Nephron (organoid): ENCODE measurements at regions not wholly inside any gene's neighbourhood (a gene's known extent, or its start where the extent isn't known, plus 50 kb on each side); places are given as distances from the start of the nearest gene placed in this dataset.

Source experiments
- H3K27ac Mint-ChIP-seq, 3 experiments: 2 replicates each; pipeline ENCODE4 v1.8.0; 2020; ENCODE audit warnings: mixed read lengths in 3 of 3, mild to moderate bottlenecking in 2 of 3, moderate library complexity in 1 of 3
- H3K27me3 Mint-ChIP-seq: 2 replicates; pipeline ENCODE4 v1.8.0; 2021; ENCODE audit warnings: low read depth, mild to moderate bottlenecking, moderate library complexity, mixed read lengths
- H3K36me3 Mint-ChIP-seq: 2 replicates; pipeline ENCODE4 v1.8.0; 2020; ENCODE audit warnings: low read depth, mixed read lengths
- H3K4me1 Mint-ChIP-seq: 2 replicates; pipeline ENCODE4 v1.8.0; 2020; ENCODE audit warnings: mixed read lengths
- H3K4me3 Mint-ChIP-seq, 3 experiments: 2 replicates each; pipeline ENCODE4 v1.8.0; 2020; ENCODE audit warnings: mild to moderate bottlenecking in 3 of 3, mixed read lengths in 3 of 3, moderate library complexity in 2 of 3
- H3K9me3 Mint-ChIP-seq: 2 replicates; pipeline ENCODE4 v1.8.0; 2020; ENCODE audit warnings: mixed read lengths
- TF ChIP-seq, protein P1 (sequence below), 3 experiments: fragments of 200-600 bp; sonication (generic); IDR thresholded peaks; one replicate each; pipeline ENCODE4 v1.5.0; 2021; ENCODE audit warnings: antibody characterized with exemption in 3 of 3; ENCODE audit not compliant: unreplicated experiment in 3 of 3

- Mint-ChIP-seq H3K27ac (no peak overlapping the region), H3K36me3 (no peaks in the 10 kb centered on the region), H3K4me3 (no peak overlapping the region), H3K9me3 (no peaks in the 10 kb centered on the region), H3K27me3 (no peaks in the 10 kb centered on the region), H3K4me1 (no peaks in the 10 kb centered on the region)
- TF ChIP-seq, protein P1, sequence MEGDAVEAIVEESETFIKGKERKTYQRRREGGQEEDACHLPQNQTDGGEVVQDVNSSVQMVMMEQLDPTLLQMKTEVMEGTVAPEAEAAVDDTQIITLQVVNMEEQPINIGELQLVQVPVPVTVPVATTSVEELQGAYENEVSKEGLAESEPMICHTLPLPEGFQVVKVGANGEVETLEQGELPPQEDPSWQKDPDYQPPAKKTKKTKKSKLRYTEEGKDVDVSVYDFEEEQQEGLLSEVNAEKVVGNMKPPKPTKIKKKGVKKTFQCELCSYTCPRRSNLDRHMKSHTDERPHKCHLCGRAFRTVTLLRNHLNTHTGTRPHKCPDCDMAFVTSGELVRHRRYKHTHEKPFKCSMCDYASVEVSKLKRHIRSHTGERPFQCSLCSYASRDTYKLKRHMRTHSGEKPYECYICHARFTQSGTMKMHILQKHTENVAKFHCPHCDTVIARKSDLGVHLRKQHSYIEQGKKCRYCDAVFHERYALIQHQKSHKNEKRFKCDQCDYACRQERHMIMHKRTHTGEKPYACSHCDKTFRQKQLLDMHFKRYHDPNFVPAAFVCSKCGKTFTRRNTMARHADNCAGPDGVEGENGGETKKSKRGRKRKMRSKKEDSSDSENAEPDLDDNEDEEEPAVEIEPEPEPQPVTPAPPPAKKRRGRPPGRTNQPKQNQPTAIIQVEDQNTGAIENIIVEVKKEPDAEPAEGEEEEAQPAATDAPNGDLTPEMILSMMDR (IDR thresholded peaks at IDR 0.05; ENCODE audit: unreplicated experiment in 3 of 3), result no peak
Observed at GRCh38 chr15:29530966-29531365, 261.3 kb upstream of the NSMCE3 start.

- Mint-ChIP-seq H3K4me1 (no peaks in the 10 kb centered on the region), H3K27me3 (no peaks in the 10 kb centered on the region), H3K36me3 (no peaks in the 10 kb centered on the region), H3K9me3 (no peaks in the 10 kb centered on the region), H3K27ac (no peak overlapping the region), H3K4me3 (no peak overlapping the region)
- TF ChIP-seq, protein P1 (IDR thresholded peaks at IDR 0.05; ENCODE audit: unreplicated experiment in 3 of 3), result no peak
Observed at GRCh38 chr15:29529043-29529442, 259.4 kb upstream of the NSMCE3 start.

GRCh38 chr15:29528276-29528675, 258.7 kb upstream of the NSMCE3 start:
- TF ChIP-seq, protein P1 (IDR thresholded peaks at IDR 0.05; ENCODE audit: unreplicated experiment in 3 of 3), result no peak
- Mint-ChIP-seq H3K4me3 (no peak overlapping the region), H3K36me3 (no peaks in the 10 kb centered on the region), H3K4me1 (no peaks in the 10 kb centered on the region), H3K27ac (no peak overlapping the region), H3K27me3 (no peaks in the 10 kb centered on the region), H3K9me3 (no peaks in the 10 kb centered on the region)

DNA sequence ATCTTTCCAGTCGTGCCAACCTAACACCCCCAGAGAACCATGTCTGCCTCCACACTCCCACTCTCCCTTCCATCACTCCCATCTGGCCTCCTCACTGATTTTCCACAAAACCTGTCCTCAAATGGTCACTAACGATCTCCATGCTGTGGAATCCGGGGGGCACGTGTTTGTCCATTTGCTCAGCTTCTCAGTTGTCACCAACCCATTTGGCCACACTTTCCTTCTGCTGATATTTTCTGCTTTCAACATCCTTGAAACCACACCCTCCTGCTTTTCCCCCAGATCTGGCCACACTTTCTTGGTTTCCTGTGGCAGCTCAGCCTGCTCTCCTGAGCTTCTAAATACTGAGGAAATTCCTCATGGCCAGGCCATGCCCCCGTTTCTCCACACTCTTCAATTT, 257.2 kb upstream of the NSMCE3 start:
- Mint-ChIP-seq H3K36me3 (no peaks in the 10 kb centered on the region), H3K27ac (no peak overlapping the region), H3K4me1 (no peaks in the 10 kb centered on the region), H3K4me3 (no peak overlapping the region), H3K27me3 (no peaks in the 10 kb centered on the region), H3K9me3 (no peaks in the 10 kb centered on the region)
- TF ChIP-seq, protein P1 (IDR thresholded peaks at IDR 0.05; ENCODE audit: unreplicated experiment in 3 of 3), result no peak

DNA sequence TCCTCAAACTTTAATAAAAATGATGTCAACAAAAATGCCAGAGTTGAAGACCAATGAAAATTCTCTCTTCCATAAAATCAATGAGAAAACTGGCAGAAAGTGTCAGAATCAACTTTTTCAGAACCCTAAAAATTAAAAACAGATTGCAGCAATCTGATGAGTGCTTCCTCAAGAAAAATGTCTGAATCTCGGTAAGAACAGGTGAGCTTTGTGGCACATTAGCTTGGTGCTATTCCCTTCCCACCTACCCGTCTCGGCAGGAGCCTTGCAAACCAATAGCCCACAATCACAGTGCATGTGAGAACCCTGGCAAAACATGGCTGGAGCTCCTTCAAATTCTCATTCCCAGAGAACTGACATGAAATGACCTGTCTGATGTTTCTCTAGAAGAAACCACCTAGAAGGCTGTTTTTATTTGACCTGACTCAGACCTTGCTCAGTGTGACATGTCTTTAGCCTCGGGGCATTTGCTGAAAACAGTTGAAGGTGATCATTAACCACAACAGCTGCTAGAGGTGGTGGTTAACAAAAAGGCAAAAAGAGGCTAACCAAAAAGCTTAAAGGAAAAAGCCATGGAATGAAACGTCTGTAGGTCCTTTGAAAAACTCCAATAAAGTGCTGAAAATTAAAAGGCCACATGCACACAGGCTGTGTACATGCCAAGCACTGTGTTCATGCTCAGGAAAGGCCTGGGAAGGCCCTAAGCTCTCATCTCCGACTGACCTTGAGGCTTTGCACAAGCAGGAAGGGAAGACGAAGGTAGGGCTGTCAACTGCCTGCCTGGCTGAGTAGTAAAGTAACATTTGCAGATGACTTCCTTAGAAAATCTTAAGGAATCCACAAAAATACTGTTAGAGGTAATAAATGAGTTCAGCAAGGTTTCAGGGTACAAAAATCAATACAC, 253.0 kb upstream of the NSMCE3 start:
- Mint-ChIP-seq H3K4me1 (no peaks in the 10 kb centered on the region), H3K36me3 (no peaks in the 10 kb centered on the region), H3K27me3 (no peaks in the 10 kb centered on the region), H3K9me3 (peaks cover 6% of the 10 kb centered on the region), H3K4me3 (no peak overlapping the region), H3K27ac (peak overlapping the region in 1 of 3 experiments; percentile 79)
- TF ChIP-seq, protein P1 (IDR thresholded peaks at IDR 0.05; ENCODE audit: unreplicated experiment in 3 of 3), result no peak

DNA sequence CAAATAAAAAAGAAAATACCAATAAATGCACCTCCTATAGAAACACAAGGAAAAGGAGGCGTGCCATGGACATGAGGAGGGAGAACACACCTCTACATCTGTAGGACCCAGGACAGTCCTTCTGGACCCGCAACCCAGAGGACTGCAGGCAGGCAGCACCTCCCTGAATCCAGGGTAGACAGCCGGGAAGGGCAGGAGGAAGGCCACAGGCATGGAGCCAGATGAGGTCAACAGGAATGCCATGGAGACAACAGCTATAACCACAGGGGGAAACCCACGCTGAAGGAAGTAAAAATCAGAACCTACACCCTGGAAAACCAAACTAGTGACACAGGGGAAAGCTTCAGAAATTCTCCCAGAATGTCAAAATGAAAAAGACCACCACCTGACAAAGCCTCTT, 248.8 kb upstream of the NSMCE3 start:
- Mint-ChIP-seq H3K4me3 (no peak overlapping the region), H3K4me1 (no peaks in the 10 kb centered on the region), H3K27ac (no peak overlapping the region), H3K36me3 (no peaks in the 10 kb centered on the region), H3K27me3 (no peaks in the 10 kb centered on the region), H3K9me3 (peaks cover 8% of the 10 kb centered on the region)
- TF ChIP-seq, protein P1 (IDR thresholded peaks at IDR 0.05; ENCODE audit: unreplicated experiment in 3 of 3), result no peak
